Heart left ventricle (tissue), 13 donors: ENCODE measurements at regions not wholly inside any gene's neighbourhood (a gene's known extent, or its start where the extent isn't known, plus 50 kb on each side); places are given as distances from the start of the nearest gene placed in this dataset.

Source experiments
- CTCF ChIP-seq, 12 donors: fragments of 200-600 bp; sonication (generic) in 4 of 12; IDR thresholded peaks; one replicate each; pipeline versions ENCODE4 v1.5.0 to v1.8.0; 2018 to 2022; ENCODE audit warnings: antibody characterized with exemption in 12 of 12, mild to moderate bottlenecking in 5 of 12
- POLR2A ChIP-seq, 2 donors: fragments of 450-650 bp; IDR thresholded peaks; one replicate each; pipeline ENCODE4 v1.6.1; 2017; ENCODE audit warnings: antibody characterized with exemption in 2 of 2, mild to moderate bottlenecking in 2 of 2, moderate library complexity in 2 of 2
- donor health status: ischemic (EF 13 %, LVEDD 7.1; RV severe dilation, severe dysfunction).
- donor health status: DM: no; HTN: yes; CAD: no.
- donor health status: DM: no; HTN: no; CAD: no.
- donor health status: ischemic (EF 25% LVEDD 6.9; RV normal size, moderate dysfunction).
- donor health status: ischemic (EF 25% LVEDD 5.7; RV mildly dilated, moderate dysfunction).
- donor health status: ischemic (EF 35%, LVEDD 5.7; RV mildly dilated, moderate dysfunction).
- donor health status: nonischemic (EF 11% LVEDD 7.7; RV severe dilation, severe dysfunction).
- donor health status: DM: yes; HTN: yes; CAD: no.
- donor health status: PGD.
- donor health status: ischemic (EF 29% LVEDD 5.4; RV normal size, mild dysfunction).
- donor health status: nonischemic (EF 23%, LVEDD 6.1; RV moderate dilation, normal function).

GRCh38 chr9:16029046-16029615, 476.3 kb downstream of the CCDC171 start:
- TF ChIP-seq POLR2A (IDR thresholded peaks at IDR 0.05): no peak
- TF ChIP-seq CTCF (IDR thresholded peaks at IDR 0.05): no peak
